Superior temporal gyrus (tissue), 1 donor: ENCODE measurements at regions not wholly inside any gene's neighbourhood (a gene's known extent, or its start where the extent isn't known, plus 50 kb on each side); places are given as distances from the start of the nearest gene placed in this dataset.
"Not testable (repeated sequence)": the region's sequence is repeated elsewhere in the genome, so short reads cannot be mapped to it uniquely, and the experiment has no call there.

Source experiments
- DNase-seq: peaks from one replicate; pipeline ENCODE4 v3.0.0-alpha.2; 2016; ENCODE audit errors: extremely low spot score

- not testable (repeated sequence) for DNase-seq
Measured at GRCh38 chr1:146411923-146412322, 183.1 kb upstream of the NOTCH2NLA start.

GRCh38 chr1:146409817-146410441, 181.1 kb upstream of the NOTCH2NLA start:
- DNase-seq: peak; percentile 64

GRCh38 chr1:146409116-146409801, 180.4 kb upstream of the NOTCH2NLA start:
- DNase-seq: peak; percentile 58

- peak; percentile 21 for DNase-seq
Measured at GRCh38 chr1:146401281-146401825, 172.5 kb upstream of the NOTCH2NLA start.

GRCh38 chr1:146400173-146401121, 171.6 kb upstream of the NOTCH2NLA start:
- DNase-seq: not testable (repeated sequence)

- DNase-seq: not testable (repeated sequence)
Measured at GRCh38 chr1:146399225-146399624, 170.4 kb upstream of the NOTCH2NLA start.

GRCh38 chr1:146396801-146397200, 168.0 kb upstream of the NOTCH2NLA start:
- not testable (repeated sequence) for DNase-seq

GRCh38 chr1:146396242-146396641, 167.4 kb upstream of the NOTCH2NLA start:
- DNase-seq: not testable (repeated sequence)

- not testable (repeated sequence) for DNase-seq
Measured at GRCh38 chr1:146393796-146394195, 165.0 kb upstream of the NOTCH2NLA start.

- not testable (repeated sequence) for DNase-seq
Measured at GRCh38 chr1:146393154-146393553, 164.3 kb upstream of the NOTCH2NLA start.

- not testable (repeated sequence) for DNase-seq
Measured at GRCh38 chr1:146389178-146389577, 160.4 kb upstream of the NOTCH2NLA start.

- DNase-seq: peak; percentile 17
Measured at GRCh38 chr1:146387750-146388469, 159.1 kb upstream of the NOTCH2NLA start.

GRCh38 chr1:146386851-146387749, 158.3 kb upstream of the NOTCH2NLA start:
- peak; percentile 94 for DNase-seq

GRCh38 chr1:146381196-146381595, 152.4 kb upstream of the NOTCH2NLA start:
- DNase-seq: not testable (repeated sequence)

- DNase-seq: peak; percentile 90
Measured at GRCh38 chr1:146376708-146377496, 148.1 kb upstream of the NOTCH2NLA start.

GRCh38 chr1:146376309-146376707, 147.5 kb upstream of the NOTCH2NLA start:
- peak; percentile 83 for DNase-seq

- DNase-seq: not testable (repeated sequence)
Measured at GRCh38 chr1:146375108-146375507, 146.3 kb upstream of the NOTCH2NLA start.

- DNase-seq: peak; percentile 45
Measured at GRCh38 chr1:146369940-146370339, 141.1 kb upstream of the NOTCH2NLA start.

GRCh38 chr1:146355373-146355772, 126.6 kb upstream of the NOTCH2NLA start:
- not testable (repeated sequence) for DNase-seq
